Fibroblast of skin of abdomen (primary cell): ENCODE measurements at regions not wholly inside any gene's neighbourhood (a gene's known extent, or its start where the extent isn't known, plus 50 kb on each side); places are given as distances from the start of the nearest gene placed in this dataset.
"Not testable (repeated sequence)": the region's sequence is repeated elsewhere in the genome, so short reads cannot be mapped to it uniquely, and the experiment has no call there.

ENCODE experiments used
- DNase-seq: peaks from one replicate; pipeline ENCODE4 v3.0.0-alpha.2; 2013

- no peak for DNase-seq
Measured at GRCh38 chr4:31660916-31661315, 940.7 kb downstream of the PCDH7 start.

GRCh38 chr4:31662951-31663350 lies 942.8 kb downstream of the PCDH7 start:
- peak; percentile 9 for DNase-seq

- no peak for DNase-seq
Measured at GRCh38 chr4:31667686-31668085, 947.5 kb downstream of the PCDH7 start.

- no peak for DNase-seq
Measured at GRCh38 chr4:31674313-31674947, 954.3 kb downstream of the PCDH7 start.

GRCh38 chr4:31678356-31678755 lies 958.2 kb downstream of the PCDH7 start:
- DNase-seq, result no peak

GRCh38 chr4:31682796-31683195 lies 962.6 kb downstream of the PCDH7 start:
- no peak for DNase-seq

GRCh38 chr4:31687717-31688342 lies 967.7 kb downstream of the PCDH7 start:
- no peak for DNase-seq

- no peak for DNase-seq
Measured at GRCh38 chr4:31692399-31692940, 972.3 kb downstream of the PCDH7 start.

- DNase-seq, result no peak
Measured at GRCh38 chr4:31701256-31701655, 981.1 kb downstream of the PCDH7 start.

- DNase-seq, result peak; percentile 14
Measured at GRCh38 chr4:31702326-31702725, 982.2 kb downstream of the PCDH7 start.

- no peak for DNase-seq
Measured at GRCh38 chr4:31714238-31714637, 994.1 kb downstream of the PCDH7 start.

- no peak for DNase-seq
Measured at GRCh38 chr4:31715302-31715701, 995.1 kb downstream of the PCDH7 start.

GRCh38 chr4:31727030-31727429 lies 1006.9 kb downstream of the PCDH7 start:
- no peak for DNase-seq

- no peak for DNase-seq
Measured at GRCh38 chr4:31735004-31735403, 1014.8 kb downstream of the PCDH7 start.

GRCh38 chr4:31737419-31737818 lies 1017.2 kb downstream of the PCDH7 start:
- no peak for DNase-seq

- DNase-seq, result no peak
Measured at GRCh38 chr4:31741326-31741725, 1021.2 kb downstream of the PCDH7 start.

- DNase-seq, result no peak
Measured at GRCh38 chr4:31748382-31748781, 1028.2 kb downstream of the PCDH7 start.

GRCh38 chr4:31750581-31750980 lies 1030.4 kb downstream of the PCDH7 start:
- not testable (repeated sequence) for DNase-seq

- DNase-seq, result no peak
Measured at GRCh38 chr4:31755751-31756150, 1035.6 kb downstream of the PCDH7 start.

GRCh38 chr4:31768756-31769155 lies 1048.6 kb downstream of the PCDH7 start:
- DNase-seq, result no peak

- DNase-seq, result no peak
Measured at GRCh38 chr4:31783311-31783710, 1063.1 kb downstream of the PCDH7 start.

GRCh38 chr4:31784558-31784957 lies 1064.4 kb downstream of the PCDH7 start:
- DNase-seq, result no peak

- no peak for DNase-seq
Measured at GRCh38 chr4:31787701-31788100, 1067.5 kb downstream of the PCDH7 start.

GRCh38 chr4:31788676-31789075 lies 1068.5 kb downstream of the PCDH7 start:
- no peak for DNase-seq
